Uterus (tissue), 2 donors: ENCODE measurements at regions not wholly inside any gene's neighbourhood (a gene's known extent, or its start where the extent isn't known, plus 50 kb on each side); places are given as distances from the start of the nearest gene placed in this dataset.

Experiments
- POLR2A ChIP-seq, 2 donors: fragments of 450-650 bp; IDR thresholded peaks; one replicate each; pipeline ENCODE4 v1.6.1; 2016; ENCODE audit warnings: antibody characterized with exemption in 2 of 2, mild to moderate bottlenecking in 1 of 2, moderate library complexity in 1 of 2
- TF ChIP-seq, protein P1 (sequence below), 4 experiments: fragments of 200-600 bp in 2 of 4; fragments of 450-650 bp in 2 of 4; sonication (generic) in 2 of 4; IDR thresholded peaks; one replicate each; pipeline ENCODE4 v1.5.1; 2016 to 2019; ENCODE audit warnings: antibody characterized with exemption in 4 of 4, mild to moderate bottlenecking in 2 of 4, moderate library complexity in 1 of 4

- TF ChIP-seq POLR2A (IDR thresholded peaks at IDR 0.05) = no peak
- TF ChIP-seq, protein P1, sequence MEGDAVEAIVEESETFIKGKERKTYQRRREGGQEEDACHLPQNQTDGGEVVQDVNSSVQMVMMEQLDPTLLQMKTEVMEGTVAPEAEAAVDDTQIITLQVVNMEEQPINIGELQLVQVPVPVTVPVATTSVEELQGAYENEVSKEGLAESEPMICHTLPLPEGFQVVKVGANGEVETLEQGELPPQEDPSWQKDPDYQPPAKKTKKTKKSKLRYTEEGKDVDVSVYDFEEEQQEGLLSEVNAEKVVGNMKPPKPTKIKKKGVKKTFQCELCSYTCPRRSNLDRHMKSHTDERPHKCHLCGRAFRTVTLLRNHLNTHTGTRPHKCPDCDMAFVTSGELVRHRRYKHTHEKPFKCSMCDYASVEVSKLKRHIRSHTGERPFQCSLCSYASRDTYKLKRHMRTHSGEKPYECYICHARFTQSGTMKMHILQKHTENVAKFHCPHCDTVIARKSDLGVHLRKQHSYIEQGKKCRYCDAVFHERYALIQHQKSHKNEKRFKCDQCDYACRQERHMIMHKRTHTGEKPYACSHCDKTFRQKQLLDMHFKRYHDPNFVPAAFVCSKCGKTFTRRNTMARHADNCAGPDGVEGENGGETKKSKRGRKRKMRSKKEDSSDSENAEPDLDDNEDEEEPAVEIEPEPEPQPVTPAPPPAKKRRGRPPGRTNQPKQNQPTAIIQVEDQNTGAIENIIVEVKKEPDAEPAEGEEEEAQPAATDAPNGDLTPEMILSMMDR (IDR thresholded peaks at IDR 0.05) = no peak
Observed at GRCh38 chr4:181674315-181674875, 568.8 kb upstream of the TENM3 start.
